GM18507 (cell line): ENCODE measurements at regions not wholly inside any gene's neighbourhood (a gene's known extent, or its start where the extent isn't known, plus 50 kb on each side); places are given as distances from the start of the nearest gene placed in this dataset.

Experiments used
- DNase-seq: peaks from one replicate; pipeline ENCODE4 v3.0.0; 2011; ENCODE audit warnings: low read depth; ENCODE audit not compliant: insufficient read length; ENCODE audit errors: extremely low spot score
- FAIRE-seq: peaks from 2 replicates; lab custom pipeline; 2011; peaks lifted over from hg19 to GRCh38; lab: Jason Lieb, UNC

- FAIRE-seq (peak; percentile 39), DNase-seq (no peak)
These were observed 54.5 kb upstream of the FAM78B start for GRCh38 chr1:166221316-166221715.

- DNase-seq (no peak), FAIRE-seq (no peak)
These were observed 67.1 kb upstream of the FAM78B start for GRCh38 chr1:166233750-166234366.

- no peak for DNase-seq
- no peak for FAIRE-seq
These were observed 68.9 kb upstream of the FAM78B start for GRCh38 chr1:166235728-166236127.

GRCh38 chr1:166237675-166238074, 70.9 kb upstream of the FAM78B start:
- FAIRE-seq: no peak
- no peak for DNase-seq

GRCh38 chr1:166253076-166253779, 86.4 kb upstream of the FAM78B start:
- FAIRE-seq: no peak
- no peak for DNase-seq

- no peak for DNase-seq
- no peak for FAIRE-seq
These were observed 91.2 kb upstream of the FAM78B start for GRCh38 chr1:166258017-166258416.

GRCh38 chr1:166261511-166261910, 94.7 kb upstream of the FAM78B start:
- DNase-seq (no peak), FAIRE-seq (no peak)

- DNase-seq (no peak), FAIRE-seq (no peak)
These were observed 103.8 kb upstream of the FAM78B start for GRCh38 chr1:166270476-166271150.

GRCh38 chr1:166271151-166271538, 104.3 kb upstream of the FAM78B start:
- FAIRE-seq: no peak

GRCh38 chr1:166272155-166272554, 105.4 kb upstream of the FAM78B start:
- DNase-seq (no peak), FAIRE-seq (no peak)

More at GRCh38 chr1:166271151-166271538, 104.3 kb upstream of the FAM78B start:
- DNase-seq: no peak

- no peak for DNase-seq
- no peak for FAIRE-seq
These were observed 106.0 kb upstream of the FAM78B start for GRCh38 chr1:166272851-166273250.

GRCh38 chr1:166273618-166274017, 106.8 kb upstream of the FAM78B start:
- DNase-seq (no peak), FAIRE-seq (no peak)

GRCh38 chr1:166282391-166283137, 115.8 kb upstream of the FAM78B start:
- no peak for DNase-seq
- FAIRE-seq: no peak

- DNase-seq (no peak), FAIRE-seq (no peak)
These were observed 116.4 kb upstream of the FAM78B start for GRCh38 chr1:166283190-166283589.

- FAIRE-seq (no peak), DNase-seq (no peak)
These were observed 116.8 kb upstream of the FAM78B start for GRCh38 chr1:166283600-166283999.

GRCh38 chr1:166289309-166290050, 122.7 kb upstream of the FAM78B start:
- FAIRE-seq: no peak

GRCh38 chr1:166295656-166296055, 128.9 kb upstream of the FAM78B start:
- FAIRE-seq (no peak), DNase-seq (no peak)

More at GRCh38 chr1:166289309-166290050, 122.7 kb upstream of the FAM78B start:
- DNase-seq: no peak

- FAIRE-seq: no peak
- DNase-seq: no peak
These were observed 131.2 kb upstream of the FAM78B start for GRCh38 chr1:166297993-166298392.

- DNase-seq (no peak), FAIRE-seq (no peak)
These were observed 134.0 kb upstream of the FAM78B start for GRCh38 chr1:166300767-166301166.
